ENCODE measurements at regions not wholly inside any gene's neighbourhood (a gene's known extent, or its start where the extent isn't known, plus 50 kb on each side); places are given as distances from the start of the nearest gene placed in this dataset.
"Not testable (repeated sequence)": the region's sequence is repeated elsewhere in the genome, so short reads cannot be mapped to it uniquely, and the experiment has no call there.

- not testable (repeated sequence) for H2BK15ac ChIP-seq (ENCODE audit: low read depth, poor library complexity, severe bottlenecking); H3K27me3 ChIP-seq (ENCODE audit: control insufficient read depth in 1 of 2, insufficient read depth in 1 of 2, low read length in 2 of 2); H3K27ac ChIP-seq (ENCODE audit: low read length, poor library complexity, severe bottlenecking); H3K4me2 ChIP-seq (ENCODE audit: low read length, poor library complexity, severe bottlenecking); H4K91ac ChIP-seq (ENCODE audit: low read length); H3K4me3 ChIP-seq (ENCODE audit: insufficient read depth in 1 of 2, low read depth in 1 of 2, low read length in 2 of 2); H4K8ac ChIP-seq (ENCODE audit: low read length); H3K79me1 ChIP-seq (replicated peaks; ENCODE audit: low read length, poor library complexity, severe bottlenecking); H2BK5ac ChIP-seq (ENCODE audit: low read depth, low read length, poor library complexity, severe bottlenecking); H3K4me1 ChIP-seq (ENCODE audit: control insufficient read depth, insufficient read depth, low read depth, low read length); H2BK120ac ChIP-seq (ENCODE audit: low read depth, low read length); H3K9ac ChIP-seq (ENCODE audit: low read length); DNase-seq; H2BK12ac ChIP-seq (ENCODE audit: low read length in 2 of 2); H3K36me3 ChIP-seq (ENCODE audit: control insufficient read depth in 1 of 2, insufficient read depth in 2 of 2, low read depth in 1 of 2, low read length in 2 of 2); H3K23ac ChIP-seq (ENCODE audit: low read length in 2 of 2); H3K9me3 ChIP-seq (ENCODE audit: control insufficient read depth, low read length); H2AK5ac ChIP-seq (ENCODE audit: low read length, severe bottlenecking); H3K18ac ChIP-seq (ENCODE audit: low read depth in 1 of 2, low read length in 2 of 2); H3K4ac ChIP-seq (ENCODE audit: low read depth in 1 of 2, low read length in 2 of 2); H3K14ac ChIP-seq (ENCODE audit: low read length in 2 of 2); H2AFZ ChIP-seq (ENCODE audit: low read depth, low read length)
- WGBS, result 82% methylated on average over 4 of the region's 12 CpGs
Observed at GRCh38 chr17:15836249-15836982, 104.3 kb downstream of the TBC1D26 start.

GRCh38 chr17:15836991-15837390 is 104.9 kb downstream of the TBC1D26 start:
- not testable (repeated sequence) for H2BK12ac ChIP-seq (ENCODE audit: low read length in 2 of 2); H3K9me3 ChIP-seq (ENCODE audit: control insufficient read depth, low read length); H3K36me3 ChIP-seq (ENCODE audit: control insufficient read depth in 1 of 2, insufficient read depth in 2 of 2, low read depth in 1 of 2, low read length in 2 of 2); H3K4me3 ChIP-seq (ENCODE audit: insufficient read depth in 1 of 2, low read depth in 1 of 2, low read length in 2 of 2); H3K9ac ChIP-seq (ENCODE audit: low read length); DNase-seq; H3K27ac ChIP-seq (ENCODE audit: low read length, poor library complexity, severe bottlenecking); H3K18ac ChIP-seq (ENCODE audit: low read depth in 1 of 2, low read length in 2 of 2); H2BK15ac ChIP-seq (ENCODE audit: low read depth, poor library complexity, severe bottlenecking); H3K79me1 ChIP-seq (replicated peaks; ENCODE audit: low read length, poor library complexity, severe bottlenecking); H3K27me3 ChIP-seq (ENCODE audit: control insufficient read depth in 1 of 2, insufficient read depth in 1 of 2, low read length in 2 of 2); H4K8ac ChIP-seq (ENCODE audit: low read length); H3K4me1 ChIP-seq (ENCODE audit: control insufficient read depth, insufficient read depth, low read depth, low read length); H2BK5ac ChIP-seq (ENCODE audit: low read depth, low read length, poor library complexity, severe bottlenecking); H2BK120ac ChIP-seq (ENCODE audit: low read depth, low read length); H3K14ac ChIP-seq (ENCODE audit: low read length in 2 of 2); H2AFZ ChIP-seq (ENCODE audit: low read depth, low read length); H2AK5ac ChIP-seq (ENCODE audit: low read length, severe bottlenecking); H3K23ac ChIP-seq (ENCODE audit: low read length in 2 of 2); H4K91ac ChIP-seq (ENCODE audit: low read length); H3K4ac ChIP-seq (ENCODE audit: low read depth in 1 of 2, low read length in 2 of 2); H3K4me2 ChIP-seq (ENCODE audit: low read length, poor library complexity, severe bottlenecking)
- WGBS, result 98% methylated on average over 3 of the region's 5 CpGs

- WGBS, result no CpG with 5 or more reads among the region's 6 CpGs
- not testable (repeated sequence) for H2BK12ac ChIP-seq (ENCODE audit: low read length in 2 of 2); H3K4me3 ChIP-seq (ENCODE audit: insufficient read depth in 1 of 2, low read depth in 1 of 2, low read length in 2 of 2); H3K36me3 ChIP-seq (ENCODE audit: control insufficient read depth in 1 of 2, insufficient read depth in 2 of 2, low read depth in 1 of 2, low read length in 2 of 2); H2AK5ac ChIP-seq (ENCODE audit: low read length, severe bottlenecking); H3K9me3 ChIP-seq (ENCODE audit: control insufficient read depth, low read length); H2AFZ ChIP-seq (ENCODE audit: low read depth, low read length); H4K8ac ChIP-seq (ENCODE audit: low read length); H3K4me2 ChIP-seq (ENCODE audit: low read length, poor library complexity, severe bottlenecking); H4K91ac ChIP-seq (ENCODE audit: low read length); H3K23ac ChIP-seq (ENCODE audit: low read length in 2 of 2); H3K79me1 ChIP-seq (replicated peaks; ENCODE audit: low read length, poor library complexity, severe bottlenecking); H3K18ac ChIP-seq (ENCODE audit: low read depth in 1 of 2, low read length in 2 of 2); H3K14ac ChIP-seq (ENCODE audit: low read length in 2 of 2); H3K4ac ChIP-seq (ENCODE audit: low read depth in 1 of 2, low read length in 2 of 2); H3K4me1 ChIP-seq (ENCODE audit: control insufficient read depth, insufficient read depth, low read depth, low read length); H2BK5ac ChIP-seq (ENCODE audit: low read depth, low read length, poor library complexity, severe bottlenecking); H2BK120ac ChIP-seq (ENCODE audit: low read depth, low read length); H3K27ac ChIP-seq (ENCODE audit: low read length, poor library complexity, severe bottlenecking); H2BK15ac ChIP-seq (ENCODE audit: low read depth, poor library complexity, severe bottlenecking); H3K27me3 ChIP-seq (ENCODE audit: control insufficient read depth in 1 of 2, insufficient read depth in 1 of 2, low read length in 2 of 2)
- peak overlapping the region; percentile 64 for H3K9ac ChIP-seq (ENCODE audit: low read length)
- peak; percentile 84 for DNase-seq
Observed at GRCh38 chr17:15847447-15848229, 97.3 kb upstream of the ADORA2B start.

GRCh38 chr17:15849054-15849453 is 95.9 kb upstream of the ADORA2B start:
- 25% methylated on average over 3 of the region's 6 CpGs for WGBS
- H3K4me2 ChIP-seq (ENCODE audit: low read length, poor library complexity, severe bottlenecking); H3K79me1 ChIP-seq (replicated peaks; ENCODE audit: low read length, poor library complexity, severe bottlenecking); H3K27me3 ChIP-seq (ENCODE audit: control insufficient read depth in 1 of 2, insufficient read depth in 1 of 2, low read length in 2 of 2); H2AFZ ChIP-seq (ENCODE audit: low read depth, low read length); H3K4me1 ChIP-seq (ENCODE audit: control insufficient read depth, insufficient read depth, low read depth, low read length); H3K4ac ChIP-seq (ENCODE audit: low read depth in 1 of 2, low read length in 2 of 2); H2BK12ac ChIP-seq (ENCODE audit: low read length in 2 of 2); H2AK5ac ChIP-seq (ENCODE audit: low read length, severe bottlenecking); H2BK15ac ChIP-seq (ENCODE audit: low read depth, poor library complexity, severe bottlenecking); H3K9me3 ChIP-seq (ENCODE audit: control insufficient read depth, low read length); H3K9ac ChIP-seq (ENCODE audit: low read length); H3K18ac ChIP-seq (ENCODE audit: low read depth in 1 of 2, low read length in 2 of 2); H4K8ac ChIP-seq (ENCODE audit: low read length); H2BK5ac ChIP-seq (ENCODE audit: low read depth, low read length, poor library complexity, severe bottlenecking); H4K91ac ChIP-seq (ENCODE audit: low read length); H3K27ac ChIP-seq (ENCODE audit: low read length, poor library complexity, severe bottlenecking); H3K4me3 ChIP-seq (ENCODE audit: insufficient read depth in 1 of 2, low read depth in 1 of 2, low read length in 2 of 2); H3K23ac ChIP-seq (ENCODE audit: low read length in 2 of 2); H3K14ac ChIP-seq (ENCODE audit: low read length in 2 of 2); H3K36me3 ChIP-seq (ENCODE audit: control insufficient read depth in 1 of 2, insufficient read depth in 2 of 2, low read depth in 1 of 2, low read length in 2 of 2); H2BK120ac ChIP-seq (ENCODE audit: low read depth, low read length): not testable (repeated sequence)
- DNase-seq, result peak; percentile 62

Data from mesenchymal stem cell (in vitro differentiated cells and primary cell).